SU-DHL-6 (cell line): ENCODE measurements at regions not wholly inside any gene's neighbourhood (a gene's known extent, or its start where the extent isn't known, plus 50 kb on each side); places are given as distances from the start of the nearest gene placed in this dataset.

Source experiments
- EZH2phosphoT487 ChIP-seq: fragments of 200-600 bp; sonication (generic), shearing (Covaris generic); conservative IDR thresholded peaks from 2 replicates; pipeline ENCODE4 v1.6.1; 2018; ENCODE audit warnings: mild to moderate bottlenecking, antibody characterized with exemption, low read length, moderate library complexity, mixed read lengths
- TF ChIP-seq, protein P1 (sequence below): fragments of 200-600 bp; sonication (generic); IDR thresholded peaks from one replicate; pipeline ENCODE4 v1.5.1; 2017; ENCODE audit warnings: antibody characterized with exemption, mild to moderate bottlenecking, low read length, moderate library complexity; ENCODE audit not compliant: insufficient read depth, poor library complexity, severe bottlenecking

DNA sequence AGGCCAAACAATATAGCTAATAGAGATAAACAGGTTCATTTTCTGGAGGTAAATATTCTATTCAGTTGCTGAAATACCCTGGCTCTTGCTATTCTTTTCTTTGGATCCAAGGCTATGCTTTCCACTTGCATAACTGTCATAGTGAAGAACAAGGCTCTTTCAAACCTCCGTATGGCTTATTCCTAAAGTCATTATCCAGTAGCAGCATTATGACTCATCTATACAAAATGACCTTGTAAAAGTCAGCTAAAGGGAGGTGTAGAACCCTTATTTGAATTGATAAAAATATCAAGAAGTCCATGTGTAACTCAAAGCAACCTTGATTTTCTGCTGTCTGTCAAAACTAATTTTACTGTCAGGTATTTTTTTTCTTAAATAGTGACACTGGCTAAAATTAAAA lies 447.8 kb downstream of the PLK2 start:
- TF ChIP-seq, protein P1, sequence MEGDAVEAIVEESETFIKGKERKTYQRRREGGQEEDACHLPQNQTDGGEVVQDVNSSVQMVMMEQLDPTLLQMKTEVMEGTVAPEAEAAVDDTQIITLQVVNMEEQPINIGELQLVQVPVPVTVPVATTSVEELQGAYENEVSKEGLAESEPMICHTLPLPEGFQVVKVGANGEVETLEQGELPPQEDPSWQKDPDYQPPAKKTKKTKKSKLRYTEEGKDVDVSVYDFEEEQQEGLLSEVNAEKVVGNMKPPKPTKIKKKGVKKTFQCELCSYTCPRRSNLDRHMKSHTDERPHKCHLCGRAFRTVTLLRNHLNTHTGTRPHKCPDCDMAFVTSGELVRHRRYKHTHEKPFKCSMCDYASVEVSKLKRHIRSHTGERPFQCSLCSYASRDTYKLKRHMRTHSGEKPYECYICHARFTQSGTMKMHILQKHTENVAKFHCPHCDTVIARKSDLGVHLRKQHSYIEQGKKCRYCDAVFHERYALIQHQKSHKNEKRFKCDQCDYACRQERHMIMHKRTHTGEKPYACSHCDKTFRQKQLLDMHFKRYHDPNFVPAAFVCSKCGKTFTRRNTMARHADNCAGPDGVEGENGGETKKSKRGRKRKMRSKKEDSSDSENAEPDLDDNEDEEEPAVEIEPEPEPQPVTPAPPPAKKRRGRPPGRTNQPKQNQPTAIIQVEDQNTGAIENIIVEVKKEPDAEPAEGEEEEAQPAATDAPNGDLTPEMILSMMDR, result no peak
- TF ChIP-seq EZH2phosphoT487, result no peak
